ENCODE measurements at regions not wholly inside any gene's neighbourhood (a gene's known extent, or its start where the extent isn't known, plus 50 kb on each side); places are given as distances from the start of the nearest gene placed in this dataset.

DNA sequence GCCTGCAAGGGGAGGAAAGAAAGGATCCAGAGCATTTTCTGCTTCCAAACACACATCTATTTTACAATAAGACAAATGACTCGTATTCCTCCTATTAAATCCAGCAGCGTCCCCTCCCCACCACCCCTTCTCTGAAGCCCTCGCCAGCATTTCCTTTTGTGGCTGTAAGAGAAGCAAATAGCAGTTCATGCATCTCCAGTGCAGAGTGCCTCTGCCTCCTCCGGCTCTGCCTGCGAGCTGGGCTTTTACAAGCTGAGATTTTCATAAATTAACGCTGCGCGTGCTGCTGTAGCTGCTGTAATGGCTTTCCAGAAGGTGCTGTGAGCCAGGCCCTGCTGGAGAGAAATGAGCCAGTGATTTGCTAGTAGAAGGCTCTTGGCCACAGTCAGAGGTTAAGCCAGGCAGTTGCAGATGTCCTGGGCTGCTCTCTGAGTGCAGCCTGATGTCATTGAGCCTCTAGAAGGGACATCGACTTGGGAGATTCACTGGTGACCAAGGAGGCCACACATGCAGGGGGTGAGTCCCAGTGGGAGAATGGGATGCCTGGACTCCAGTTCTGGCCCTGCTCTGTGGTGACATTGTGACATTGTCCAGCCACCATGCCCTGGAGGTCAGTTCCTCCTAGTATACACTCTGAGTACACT lies 134.5 kb upstream of the NAV2 start:
- DNase-seq (ENCODE audit: low spot score), result no peak
- Mint-ChIP-seq H3K9me3 (ENCODE audit: low read depth) (no peaks in the 10 kb centered on the region), H3K4me1 (ENCODE audit: low read depth) (peaks cover 33% of the 10 kb centered on the region), H3K27ac (ENCODE audit: unreplicated experiment) (peak overlapping the region; percentile 93), H3K27me3 (ENCODE audit: low read depth) (peaks cover 1% of the 10 kb centered on the region), H3K36me3 (ENCODE audit: low read depth) (no peaks in the 10 kb centered on the region), H3K4me3 (ENCODE audit: unreplicated experiment) (peak overlapping the region; percentile 42)
- TF ChIP-seq, protein P1, sequence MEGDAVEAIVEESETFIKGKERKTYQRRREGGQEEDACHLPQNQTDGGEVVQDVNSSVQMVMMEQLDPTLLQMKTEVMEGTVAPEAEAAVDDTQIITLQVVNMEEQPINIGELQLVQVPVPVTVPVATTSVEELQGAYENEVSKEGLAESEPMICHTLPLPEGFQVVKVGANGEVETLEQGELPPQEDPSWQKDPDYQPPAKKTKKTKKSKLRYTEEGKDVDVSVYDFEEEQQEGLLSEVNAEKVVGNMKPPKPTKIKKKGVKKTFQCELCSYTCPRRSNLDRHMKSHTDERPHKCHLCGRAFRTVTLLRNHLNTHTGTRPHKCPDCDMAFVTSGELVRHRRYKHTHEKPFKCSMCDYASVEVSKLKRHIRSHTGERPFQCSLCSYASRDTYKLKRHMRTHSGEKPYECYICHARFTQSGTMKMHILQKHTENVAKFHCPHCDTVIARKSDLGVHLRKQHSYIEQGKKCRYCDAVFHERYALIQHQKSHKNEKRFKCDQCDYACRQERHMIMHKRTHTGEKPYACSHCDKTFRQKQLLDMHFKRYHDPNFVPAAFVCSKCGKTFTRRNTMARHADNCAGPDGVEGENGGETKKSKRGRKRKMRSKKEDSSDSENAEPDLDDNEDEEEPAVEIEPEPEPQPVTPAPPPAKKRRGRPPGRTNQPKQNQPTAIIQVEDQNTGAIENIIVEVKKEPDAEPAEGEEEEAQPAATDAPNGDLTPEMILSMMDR (IDR thresholded peaks at IDR 0.05), result no peak

DNA sequence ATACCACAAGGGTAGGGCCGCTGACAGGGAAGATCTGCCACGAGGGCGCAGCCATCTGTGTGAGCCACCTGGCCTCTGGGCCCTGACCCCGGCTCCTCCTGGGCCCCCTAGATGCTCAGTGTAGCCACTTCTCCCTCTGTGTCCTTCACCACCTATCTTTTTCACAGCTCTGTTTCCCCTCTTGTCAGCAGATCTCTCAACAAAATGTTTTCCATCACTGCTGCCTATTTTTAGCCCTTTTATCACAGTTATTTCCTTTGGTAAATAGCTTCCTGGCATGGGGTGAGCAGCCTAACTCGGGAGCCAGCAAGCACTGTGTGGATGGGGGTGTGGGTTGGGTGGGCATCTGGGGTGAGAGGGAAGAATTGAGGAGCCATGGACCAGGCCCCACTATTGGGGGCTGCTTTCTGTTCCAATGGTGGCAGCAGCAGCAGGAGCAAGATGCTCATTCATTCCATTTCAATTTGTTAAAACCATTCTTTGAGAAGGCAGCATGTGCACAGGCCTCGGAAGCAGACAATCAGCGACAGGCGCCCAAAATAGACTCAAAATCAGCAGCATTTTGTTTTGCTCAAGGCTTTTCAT lies 135.2 kb upstream of the NAV2 start:
- no peak for DNase-seq (ENCODE audit: low spot score)
- H3K4me3 Mint-ChIP-seq (ENCODE audit: unreplicated experiment), result peak overlapping the region; percentile 42
- H3K4me1 Mint-ChIP-seq (ENCODE audit: low read depth), result peaks cover 33% of the 10 kb centered on the region
- no peaks in the 10 kb centered on the region for H3K36me3 Mint-ChIP-seq (ENCODE audit: low read depth)
- peaks cover 1% of the 10 kb centered on the region for H3K27me3 Mint-ChIP-seq (ENCODE audit: low read depth)
- TF ChIP-seq, protein P1 (IDR thresholded peaks at IDR 0.05), result no peak
- peak overlapping the region; percentile 93 for H3K27ac Mint-ChIP-seq (ENCODE audit: unreplicated experiment)
- no peaks in the 10 kb centered on the region for H3K9me3 Mint-ChIP-seq (ENCODE audit: low read depth)

DNA sequence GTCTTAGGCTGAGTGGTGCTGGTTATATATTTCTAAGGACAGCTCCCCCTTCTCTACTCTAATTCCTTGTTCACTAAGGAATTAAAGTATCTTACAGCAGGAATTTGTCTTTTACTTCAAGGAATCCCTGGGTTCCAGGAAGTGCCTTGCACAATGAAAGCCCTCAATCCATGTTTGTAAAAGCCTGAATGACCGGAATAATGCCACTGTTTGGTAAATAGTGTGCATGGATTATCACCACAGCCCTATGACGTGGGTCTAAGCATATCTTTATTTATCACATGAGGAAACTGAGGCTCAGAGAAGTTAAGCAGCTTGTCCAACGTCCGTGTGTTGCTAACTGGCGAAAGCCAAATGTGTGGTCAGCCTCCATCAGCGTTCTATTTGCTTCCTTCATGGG lies 135.7 kb upstream of the NAV2 start:
- H3K27me3 Mint-ChIP-seq (ENCODE audit: low read depth), result peaks cover 1% of the 10 kb centered on the region
- H3K9me3 Mint-ChIP-seq (ENCODE audit: low read depth), result peaks cover under 1% of the 10 kb centered on the region
- H3K27ac Mint-ChIP-seq (ENCODE audit: unreplicated experiment), result peak overlapping the region; percentile 93
- no peak for DNase-seq (ENCODE audit: low spot score)
- no peak overlapping the region for H3K4me3 Mint-ChIP-seq (ENCODE audit: unreplicated experiment)
- H3K4me1 Mint-ChIP-seq (ENCODE audit: low read depth), result peaks cover 33% of the 10 kb centered on the region
- no peaks in the 10 kb centered on the region for H3K36me3 Mint-ChIP-seq (ENCODE audit: low read depth)
- TF ChIP-seq, protein P1 (IDR thresholded peaks at IDR 0.05), result no peak

GRCh38 chr11:19576054-19576453 lies 136.6 kb upstream of the NAV2 start:
- Mint-ChIP-seq H3K27me3 (ENCODE audit: low read depth) (peaks cover 1% of the 10 kb centered on the region), H3K9me3 (ENCODE audit: low read depth) (peaks cover 4% of the 10 kb centered on the region), H3K4me3 (ENCODE audit: unreplicated experiment) (no peak overlapping the region), H3K27ac (ENCODE audit: unreplicated experiment) (no peak overlapping the region), H3K4me1 (ENCODE audit: low read depth) (peaks cover 33% of the 10 kb centered on the region), H3K36me3 (ENCODE audit: low read depth) (no peaks in the 10 kb centered on the region)
- TF ChIP-seq, protein P1 (IDR thresholded peaks at IDR 0.05), result no peak
- no peak for DNase-seq (ENCODE audit: low spot score)

DNA sequence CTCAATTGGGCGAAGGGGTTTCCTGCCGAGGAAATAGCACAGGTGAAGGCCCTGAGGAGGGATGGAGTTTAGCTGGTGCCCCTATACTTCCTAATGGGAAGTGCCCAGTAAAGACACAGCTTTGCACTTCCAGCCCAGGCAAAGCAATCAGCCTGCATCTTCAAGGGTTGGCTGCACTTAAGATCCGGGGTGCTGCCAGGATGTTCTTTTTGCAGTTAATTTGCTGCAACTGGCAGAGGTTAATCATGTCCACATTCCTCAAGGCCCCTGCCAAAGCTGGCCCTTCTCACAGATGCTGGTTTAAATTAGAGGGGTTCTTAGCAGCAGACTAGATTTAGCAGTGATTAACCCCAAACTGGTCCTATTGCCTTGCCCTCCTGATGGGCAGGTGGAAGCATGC lies 137.7 kb upstream of the NAV2 start:
- H3K27me3 Mint-ChIP-seq (ENCODE audit: low read depth), result peaks cover 1% of the 10 kb centered on the region
- H3K4me3 Mint-ChIP-seq (ENCODE audit: unreplicated experiment), result no peak overlapping the region
- H3K27ac Mint-ChIP-seq (ENCODE audit: unreplicated experiment), result no peak overlapping the region
- H3K9me3 Mint-ChIP-seq (ENCODE audit: low read depth), result peaks cover 12% of the 10 kb centered on the region
- TF ChIP-seq, protein P1 (IDR thresholded peaks at IDR 0.05), result no peak
- H3K36me3 Mint-ChIP-seq (ENCODE audit: low read depth), result peaks cover 1% of the 10 kb centered on the region
- no peak for DNase-seq (ENCODE audit: low spot score)
- H3K4me1 Mint-ChIP-seq (ENCODE audit: low read depth), result peaks cover 33% of the 10 kb centered on the region

All from chondrocyte (in vitro differentiated cells).